ENCODE measurements at regions not wholly inside any gene's neighbourhood (a gene's known extent, or its start where the extent isn't known, plus 50 kb on each side); places are given as distances from the start of the nearest gene placed in this dataset.

GRCh38 chr7:106424476-106425016 is 139.8 kb upstream of the NAMPT start:
- no peak for FAIRE-seq
- no peak for DNase-seq (ENCODE audit: low spot score in 2 of 2)

GRCh38 chr7:106423821-106424475 is 139.2 kb upstream of the NAMPT start:
- FAIRE-seq (no peak), DNase-seq (ENCODE audit: low spot score in 2 of 2) (no peak)

- DNase-seq (ENCODE audit: low spot score in 2 of 2) (no peak), FAIRE-seq (no peak)
Observed at GRCh38 chr7:106423111-106423510, 138.3 kb upstream of the NAMPT start.

- DNase-seq (ENCODE audit: low spot score in 2 of 2) (peak in 1 of 2 donors; percentile 15), FAIRE-seq (no peak)
Observed at GRCh38 chr7:106421181-106421762, 136.5 kb upstream of the NAMPT start.

GRCh38 chr7:106420736-106421135 is 136.0 kb upstream of the NAMPT start:
- DNase-seq (ENCODE audit: low spot score in 2 of 2): no peak
- FAIRE-seq: no peak

- no peak for FAIRE-seq
- DNase-seq (ENCODE audit: low spot score in 2 of 2): no peak
Observed at GRCh38 chr7:106420210-106420609, 135.4 kb upstream of the NAMPT start.

- DNase-seq (ENCODE audit: low spot score in 2 of 2): no peak
- FAIRE-seq: no peak
Observed at GRCh38 chr7:106419455-106420182, 134.8 kb upstream of the NAMPT start.

- FAIRE-seq (no peak), DNase-seq (ENCODE audit: low spot score in 2 of 2) (no peak)
Observed at GRCh38 chr7:106418526-106418925, 133.7 kb upstream of the NAMPT start.

- FAIRE-seq: no peak
- DNase-seq (ENCODE audit: low spot score in 2 of 2): no peak
Observed at GRCh38 chr7:106418094-106418493, 133.3 kb upstream of the NAMPT start.

GRCh38 chr7:106417273-106417902 is 132.6 kb upstream of the NAMPT start:
- no peak for FAIRE-seq

GRCh38 chr7:106416430-106416829 is 131.6 kb upstream of the NAMPT start:
- DNase-seq (ENCODE audit: low spot score in 2 of 2): no peak
- FAIRE-seq: no peak

More at GRCh38 chr7:106417273-106417902, 132.6 kb upstream of the NAMPT start:
- DNase-seq (ENCODE audit: low spot score in 2 of 2): no peak

- no peak for FAIRE-seq
- DNase-seq (ENCODE audit: low spot score in 2 of 2): no peak
Observed at GRCh38 chr7:106415433-106415832, 130.7 kb upstream of the NAMPT start.

- no peak for FAIRE-seq
- no peak for DNase-seq (ENCODE audit: low spot score in 2 of 2)
Observed at GRCh38 chr7:106413446-106413845, 128.7 kb upstream of the NAMPT start.

GRCh38 chr7:106405697-106406141 is 120.9 kb upstream of the NAMPT start:
- FAIRE-seq: no peak
- DNase-seq (ENCODE audit: low spot score in 2 of 2): no peak

GRCh38 chr7:106402898-106403297 is 118.1 kb upstream of the NAMPT start:
- FAIRE-seq: no peak

GRCh38 chr7:106400923-106401322 is 116.1 kb upstream of the NAMPT start:
- no peak for FAIRE-seq
- no peak for DNase-seq (ENCODE audit: low spot score in 2 of 2)

More at GRCh38 chr7:106402898-106403297, 118.1 kb upstream of the NAMPT start:
- no peak for DNase-seq (ENCODE audit: low spot score in 2 of 2)

GRCh38 chr7:106398786-106399185 is 114.0 kb upstream of the NAMPT start:
- no peak for FAIRE-seq
- DNase-seq (ENCODE audit: low spot score in 2 of 2): no peak

GRCh38 chr7:106397994-106398393 is 113.2 kb upstream of the NAMPT start:
- DNase-seq (ENCODE audit: low spot score in 2 of 2): no peak
- no peak for FAIRE-seq

- DNase-seq (ENCODE audit: low spot score in 2 of 2) (no peak), FAIRE-seq (no peak)
Observed at GRCh38 chr7:106394526-106394925, 109.7 kb upstream of the NAMPT start.

- FAIRE-seq (peak; percentile 21), DNase-seq (ENCODE audit: low spot score in 2 of 2) (no peak)
Observed at GRCh38 chr7:106393564-106394251, 108.9 kb upstream of the NAMPT start.
